Keratinocyte (primary cell): ENCODE measurements at regions not wholly inside any gene's neighbourhood (a gene's known extent, or its start where the extent isn't known, plus 50 kb on each side); places are given as distances from the start of the nearest gene placed in this dataset.
A peak's percentile ranks its signal among the peaks of the same experiment; 100 is the strongest.

Experiments
- EZH2 ChIP-seq: IDR thresholded peaks from one replicate; pipeline ENCODE4 v1.6.1; 2012; ENCODE audit warnings: inconsistent platforms, mild to moderate bottlenecking, low read length, moderate library complexity
- TF ChIP-seq, protein P1 (sequence below), 3 experiments: IDR thresholded peaks in 1 of 3; conservative IDR thresholded peaks in 1 of 3; optimal IDR thresholded peaks in 1 of 3; 2 replicates in 2 of 3; 3 replicates in 1 of 3; pipeline versions ENCODE3 to v1.5.1; 2011; ENCODE audit warnings: low read length in 3 of 3, mild to moderate bottlenecking in 3 of 3, moderate library complexity in 2 of 3, control low read depth in 1 of 3, inconsistent platforms in 1 of 3; ENCODE audit not compliant: insufficient read depth in 2 of 3; ENCODE audit errors: extremely low read depth in 1 of 3

DNA sequence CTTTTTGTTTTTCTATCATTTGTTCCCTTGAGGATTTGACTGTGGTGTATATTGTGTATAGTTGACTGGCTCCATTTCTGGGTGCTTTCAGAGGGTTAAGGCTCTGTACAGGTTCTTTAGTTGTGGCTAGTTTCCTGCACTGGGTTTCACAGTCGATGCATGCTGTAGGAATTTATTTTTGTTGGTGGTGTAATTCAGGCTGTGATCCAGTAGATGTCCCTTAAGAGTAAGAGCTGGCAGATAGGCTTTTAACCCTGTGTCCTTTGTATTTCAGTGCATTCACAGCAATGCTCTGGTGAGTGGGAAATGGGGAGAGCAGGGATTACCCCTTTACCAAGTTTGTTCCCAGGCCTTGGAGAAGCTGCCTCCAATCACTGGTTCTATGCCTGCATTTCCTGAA lies 112.9 kb downstream of the SPATA31D1 start:
- no peak for TF ChIP-seq EZH2
- TF ChIP-seq, protein P1, sequence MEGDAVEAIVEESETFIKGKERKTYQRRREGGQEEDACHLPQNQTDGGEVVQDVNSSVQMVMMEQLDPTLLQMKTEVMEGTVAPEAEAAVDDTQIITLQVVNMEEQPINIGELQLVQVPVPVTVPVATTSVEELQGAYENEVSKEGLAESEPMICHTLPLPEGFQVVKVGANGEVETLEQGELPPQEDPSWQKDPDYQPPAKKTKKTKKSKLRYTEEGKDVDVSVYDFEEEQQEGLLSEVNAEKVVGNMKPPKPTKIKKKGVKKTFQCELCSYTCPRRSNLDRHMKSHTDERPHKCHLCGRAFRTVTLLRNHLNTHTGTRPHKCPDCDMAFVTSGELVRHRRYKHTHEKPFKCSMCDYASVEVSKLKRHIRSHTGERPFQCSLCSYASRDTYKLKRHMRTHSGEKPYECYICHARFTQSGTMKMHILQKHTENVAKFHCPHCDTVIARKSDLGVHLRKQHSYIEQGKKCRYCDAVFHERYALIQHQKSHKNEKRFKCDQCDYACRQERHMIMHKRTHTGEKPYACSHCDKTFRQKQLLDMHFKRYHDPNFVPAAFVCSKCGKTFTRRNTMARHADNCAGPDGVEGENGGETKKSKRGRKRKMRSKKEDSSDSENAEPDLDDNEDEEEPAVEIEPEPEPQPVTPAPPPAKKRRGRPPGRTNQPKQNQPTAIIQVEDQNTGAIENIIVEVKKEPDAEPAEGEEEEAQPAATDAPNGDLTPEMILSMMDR (optimal IDR thresholded peaks at IDR 0.05 in 1 of 3, IDR thresholded peaks at IDR 0.05 in 1 of 3, conservative IDR thresholded peaks at IDR 0.05 in 1 of 3; ENCODE audit: extremely low read depth in 1 of 3, insufficient read depth in 2 of 3, low read length in 3 of 3): peak in 1 of 3 experiments; percentile 7
